ENCODE measurements at regions not wholly inside any gene's neighbourhood (a gene's known extent, or its start where the extent isn't known, plus 50 kb on each side); places are given as distances from the start of the nearest gene placed in this dataset.

- H2BK120ac ChIP-seq (ENCODE audit: low read depth, low read length) = no peak overlapping the region
- H3K9me3 ChIP-seq (replicated peaks in 1 of 2; ENCODE audit: control insufficient read depth in 2 of 2, insufficient read depth in 1 of 2, low read depth in 1 of 2, low read length in 2 of 2) = no peaks in the 10 kb centered on the region
- no peak overlapping the region for H3K9ac ChIP-seq (ENCODE audit: low read depth, low read length, poor library complexity)
- H4K91ac ChIP-seq (ENCODE audit: low read depth, low read length, poor library complexity) = no peak overlapping the region
- H3K27me3 ChIP-seq (ENCODE audit: control insufficient read depth in 3 of 3, insufficient read depth in 3 of 3, low read depth in 1 of 3, low read length in 3 of 3) = peaks cover 0 to 2% (median 0%) of the 10 kb centered on the region in 3 experiments
- H3K79me1 ChIP-seq (ENCODE audit: low read depth, low read length) = no peaks in the 10 kb centered on the region
- H3K18ac ChIP-seq (ENCODE audit: low read length) = no peak overlapping the region
- no peak overlapping the region for H2BK12ac ChIP-seq (ENCODE audit: low read length)
- no peak for DNase-seq (ENCODE audit: low spot score)
- H2BK5ac ChIP-seq (ENCODE audit: low read length) = no peak overlapping the region
- no peaks in the 10 kb centered on the region for H3K4me1 ChIP-seq (ENCODE audit: control insufficient read depth in 2 of 2, insufficient read depth in 1 of 2, low read depth in 1 of 2, low read length in 2 of 2)
- no peak overlapping the region for H2BK15ac ChIP-seq (ENCODE audit: low read length)
- H2AFZ ChIP-seq (ENCODE audit: low read length) = no peak overlapping the region
- WGBS, 2 donors (ENCODE audit: extremely low coverage in 2 of 2, insufficient read length in 2 of 2, insufficient replicate concordance in 1 of 2) = no CpG with 5 or more reads among the region's 3 CpGs
- H3K36me3 ChIP-seq (replicated peaks in 1 of 2; ENCODE audit: control insufficient read depth in 2 of 2, insufficient read depth in 2 of 2, low read length in 2 of 2) = no peaks in the 10 kb centered on the region
- H3K27ac ChIP-seq (replicated peaks; ENCODE audit: low read length) = no peak overlapping the region
- H4K8ac ChIP-seq (ENCODE audit: low read depth, low read length) = no peak overlapping the region
- H3K14ac ChIP-seq (ENCODE audit: low read length) = no peak overlapping the region
- no peak overlapping the region for H3K4me3 ChIP-seq (ENCODE audit: low read length in 2 of 2)
- H3K4ac ChIP-seq (ENCODE audit: low read length) = no peak overlapping the region
- H3K23ac ChIP-seq (ENCODE audit: low read depth, low read length, poor library complexity) = no peak overlapping the region
- no peak overlapping the region for H3K4me2 ChIP-seq (ENCODE audit: insufficient read depth, low read length, poor library complexity, severe bottlenecking)
- no peak overlapping the region for H2AK5ac ChIP-seq (ENCODE audit: low read depth, low read length)
Observed at GRCh38 chr14:89093083-89093730, 268.8 kb downstream of the TTC8 start.

- Histone ChIP-seq H4K8ac (ENCODE audit: low read depth, low read length) (no peak overlapping the region), H3K36me3 (replicated peaks in 1 of 2; ENCODE audit: control insufficient read depth in 2 of 2, insufficient read depth in 2 of 2, low read length in 2 of 2) (no peaks in the 10 kb centered on the region)
- no CpG with 5 or more reads among the region's 1 CpG for WGBS, 2 donors (ENCODE audit: extremely low coverage in 2 of 2, insufficient read length in 2 of 2, insufficient replicate concordance in 1 of 2)
Observed at GRCh38 chr14:89095036-89095435, 270.6 kb downstream of the TTC8 start.

GRCh38 chr14:89096946-89097345 is 272.5 kb downstream of the TTC8 start:
- H3K4me3 ChIP-seq (ENCODE audit: low read length in 2 of 2) = no peak overlapping the region
- H4K91ac ChIP-seq (ENCODE audit: low read depth, low read length, poor library complexity) = no peak overlapping the region
- no peak overlapping the region for H2AK5ac ChIP-seq (ENCODE audit: low read depth, low read length)
- H3K36me3 ChIP-seq (replicated peaks in 1 of 2; ENCODE audit: control insufficient read depth in 2 of 2, insufficient read depth in 2 of 2, low read length in 2 of 2) = no peaks in the 10 kb centered on the region
- H2BK12ac ChIP-seq (ENCODE audit: low read length) = no peak overlapping the region
- H3K9me3 ChIP-seq (replicated peaks in 1 of 2; ENCODE audit: control insufficient read depth in 2 of 2, insufficient read depth in 1 of 2, low read depth in 1 of 2, low read length in 2 of 2) = no peaks in the 10 kb centered on the region
- H3K4ac ChIP-seq (ENCODE audit: low read length) = no peak overlapping the region
- no peak overlapping the region for H2BK5ac ChIP-seq (ENCODE audit: low read length)
- no peak overlapping the region for H3K23ac ChIP-seq (ENCODE audit: low read depth, low read length, poor library complexity)
- H3K4me2 ChIP-seq (ENCODE audit: insufficient read depth, low read length, poor library complexity, severe bottlenecking) = no peak overlapping the region
- no peaks in the 10 kb centered on the region for H3K4me1 ChIP-seq (ENCODE audit: control insufficient read depth in 2 of 2, insufficient read depth in 1 of 2, low read depth in 1 of 2, low read length in 2 of 2)
- H3K27ac ChIP-seq (replicated peaks; ENCODE audit: low read length) = no peak overlapping the region
- no peak overlapping the region for H3K18ac ChIP-seq (ENCODE audit: low read length)
- no peaks in the 10 kb centered on the region for H3K79me1 ChIP-seq (ENCODE audit: low read depth, low read length)
- H3K14ac ChIP-seq (ENCODE audit: low read length) = no peak overlapping the region
- H3K27me3 ChIP-seq (ENCODE audit: control insufficient read depth in 3 of 3, insufficient read depth in 3 of 3, low read depth in 1 of 3, low read length in 3 of 3) = no peaks in the 10 kb centered on the region
- H4K8ac ChIP-seq (ENCODE audit: low read depth, low read length) = no peak overlapping the region
- no peak overlapping the region for H3K9ac ChIP-seq (ENCODE audit: low read depth, low read length, poor library complexity)
- no peak overlapping the region for H2BK15ac ChIP-seq (ENCODE audit: low read length)
- H2BK120ac ChIP-seq (ENCODE audit: low read depth, low read length) = no peak overlapping the region
- no CpG with 5 or more reads among the region's 9 CpGs for WGBS, 2 donors (ENCODE audit: extremely low coverage in 2 of 2, insufficient read length in 2 of 2, insufficient replicate concordance in 1 of 2)
- H2AFZ ChIP-seq (ENCODE audit: low read length) = no peak overlapping the region
- no peak for DNase-seq (ENCODE audit: low spot score)

More at GRCh38 chr14:89095036-89095435, 270.6 kb downstream of the TTC8 start:
- Histone ChIP-seq H2AK5ac (ENCODE audit: low read depth, low read length) (no peak overlapping the region), H3K14ac (ENCODE audit: low read length) (no peak overlapping the region), H3K9ac (ENCODE audit: low read depth, low read length, poor library complexity) (no peak overlapping the region), H3K27me3 (ENCODE audit: control insufficient read depth in 3 of 3, insufficient read depth in 3 of 3, low read depth in 1 of 3, low read length in 3 of 3) (no peaks in the 10 kb centered on the region), H3K4me1 (ENCODE audit: control insufficient read depth in 2 of 2, insufficient read depth in 1 of 2, low read depth in 1 of 2, low read length in 2 of 2) (no peaks in the 10 kb centered on the region), H3K4me2 (ENCODE audit: insufficient read depth, low read length, poor library complexity, severe bottlenecking) (no peak overlapping the region), H2BK120ac (ENCODE audit: low read depth, low read length) (no peak overlapping the region), H4K91ac (ENCODE audit: low read depth, low read length, poor library complexity) (no peak overlapping the region), H2BK12ac (ENCODE audit: low read length) (no peak overlapping the region), H3K4ac (ENCODE audit: low read length) (no peak overlapping the region), H3K9me3 (replicated peaks in 1 of 2; ENCODE audit: control insufficient read depth in 2 of 2, insufficient read depth in 1 of 2, low read depth in 1 of 2, low read length in 2 of 2) (no peaks in the 10 kb centered on the region), H3K23ac (ENCODE audit: low read depth, low read length, poor library complexity) (no peak overlapping the region), H3K79me1 (ENCODE audit: low read depth, low read length) (no peaks in the 10 kb centered on the region), H2BK15ac (ENCODE audit: low read length) (no peak overlapping the region), H3K27ac (replicated peaks; ENCODE audit: low read length) (no peak overlapping the region), H3K18ac (ENCODE audit: low read length) (no peak overlapping the region), H2BK5ac (ENCODE audit: low read length) (no peak overlapping the region), H3K4me3 (ENCODE audit: low read length in 2 of 2) (no peak overlapping the region), H2AFZ (ENCODE audit: low read length) (no peak overlapping the region)
- DNase-seq (ENCODE audit: low spot score) = no peak

GRCh38 chr14:89098254-89098653 is 273.8 kb downstream of the TTC8 start:
- H3K9ac ChIP-seq (ENCODE audit: low read depth, low read length, poor library complexity) = no peak overlapping the region
- H2BK15ac ChIP-seq (ENCODE audit: low read length) = no peak overlapping the region
- H4K91ac ChIP-seq (ENCODE audit: low read depth, low read length, poor library complexity) = no peak overlapping the region
- H3K14ac ChIP-seq (ENCODE audit: low read length) = no peak overlapping the region
- no peak overlapping the region for H3K23ac ChIP-seq (ENCODE audit: low read depth, low read length, poor library complexity)
- no peak overlapping the region for H2BK5ac ChIP-seq (ENCODE audit: low read length)
- no peaks in the 10 kb centered on the region for H3K36me3 ChIP-seq (replicated peaks in 1 of 2; ENCODE audit: control insufficient read depth in 2 of 2, insufficient read depth in 2 of 2, low read length in 2 of 2)
- no peak overlapping the region for H2AK5ac ChIP-seq (ENCODE audit: low read depth, low read length)
- H2BK12ac ChIP-seq (ENCODE audit: low read length) = no peak overlapping the region
- no peak overlapping the region for H3K27ac ChIP-seq (replicated peaks; ENCODE audit: low read length)
- H2AFZ ChIP-seq (ENCODE audit: low read length) = no peak overlapping the region
- H3K4me3 ChIP-seq (ENCODE audit: low read length in 2 of 2) = no peak overlapping the region
- WGBS, 2 donors (ENCODE audit: extremely low coverage in 2 of 2, insufficient read length in 2 of 2, insufficient replicate concordance in 1 of 2) = no CpG with 5 or more reads among the region's 2 CpGs
- no peak overlapping the region for H4K8ac ChIP-seq (ENCODE audit: low read depth, low read length)
- no peaks in the 10 kb centered on the region for H3K79me1 ChIP-seq (ENCODE audit: low read depth, low read length)
- H3K4me2 ChIP-seq (ENCODE audit: insufficient read depth, low read length, poor library complexity, severe bottlenecking) = no peak overlapping the region
- no peak overlapping the region for H2BK120ac ChIP-seq (ENCODE audit: low read depth, low read length)
- H3K18ac ChIP-seq (ENCODE audit: low read length) = no peak overlapping the region
- no peaks in the 10 kb centered on the region for H3K27me3 ChIP-seq (ENCODE audit: control insufficient read depth in 3 of 3, insufficient read depth in 3 of 3, low read depth in 1 of 3, low read length in 3 of 3)
- no peak for DNase-seq (ENCODE audit: low spot score)
- no peaks in the 10 kb centered on the region for H3K9me3 ChIP-seq (replicated peaks in 1 of 2; ENCODE audit: control insufficient read depth in 2 of 2, insufficient read depth in 1 of 2, low read depth in 1 of 2, low read length in 2 of 2)
- H3K4me1 ChIP-seq (ENCODE audit: control insufficient read depth in 2 of 2, insufficient read depth in 1 of 2, low read depth in 1 of 2, low read length in 2 of 2) = no peaks in the 10 kb centered on the region
- no peak overlapping the region for H3K4ac ChIP-seq (ENCODE audit: low read length)

Data from neuronal stem cell (in vitro differentiated cells).